ENCODE measurements at regions not wholly inside any gene's neighbourhood (a gene's known extent, or its start where the extent isn't known, plus 50 kb on each side); places are given as distances from the start of the nearest gene placed in this dataset.
A peak's percentile ranks its signal among the peaks of the same experiment; 100 is the strongest.
"Not testable (repeated sequence)": the region's sequence is repeated elsewhere in the genome, so short reads cannot be mapped to it uniquely, and the experiment has no call there.

DNA sequence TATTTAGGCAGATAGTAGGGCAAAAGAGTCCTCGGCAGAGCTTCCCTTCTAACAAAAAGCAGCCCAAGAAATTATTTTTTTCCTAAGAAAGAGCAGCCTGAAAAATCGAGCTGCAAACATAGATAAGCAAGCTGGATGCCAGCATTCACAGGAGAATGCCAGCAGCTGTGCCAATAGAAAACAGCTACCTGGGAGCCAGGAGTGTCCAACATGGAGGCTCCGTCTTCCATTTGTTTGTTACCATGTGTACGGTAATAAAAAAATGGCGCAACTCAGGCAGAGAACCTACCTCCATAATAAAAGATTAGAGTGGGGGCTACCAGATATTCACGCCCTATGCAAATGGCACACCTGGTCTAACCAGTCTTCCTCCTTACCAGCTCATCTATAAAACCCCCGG, 77.6 kb upstream of the IPO5 start:
- DNase-seq, result no peak

DNA sequence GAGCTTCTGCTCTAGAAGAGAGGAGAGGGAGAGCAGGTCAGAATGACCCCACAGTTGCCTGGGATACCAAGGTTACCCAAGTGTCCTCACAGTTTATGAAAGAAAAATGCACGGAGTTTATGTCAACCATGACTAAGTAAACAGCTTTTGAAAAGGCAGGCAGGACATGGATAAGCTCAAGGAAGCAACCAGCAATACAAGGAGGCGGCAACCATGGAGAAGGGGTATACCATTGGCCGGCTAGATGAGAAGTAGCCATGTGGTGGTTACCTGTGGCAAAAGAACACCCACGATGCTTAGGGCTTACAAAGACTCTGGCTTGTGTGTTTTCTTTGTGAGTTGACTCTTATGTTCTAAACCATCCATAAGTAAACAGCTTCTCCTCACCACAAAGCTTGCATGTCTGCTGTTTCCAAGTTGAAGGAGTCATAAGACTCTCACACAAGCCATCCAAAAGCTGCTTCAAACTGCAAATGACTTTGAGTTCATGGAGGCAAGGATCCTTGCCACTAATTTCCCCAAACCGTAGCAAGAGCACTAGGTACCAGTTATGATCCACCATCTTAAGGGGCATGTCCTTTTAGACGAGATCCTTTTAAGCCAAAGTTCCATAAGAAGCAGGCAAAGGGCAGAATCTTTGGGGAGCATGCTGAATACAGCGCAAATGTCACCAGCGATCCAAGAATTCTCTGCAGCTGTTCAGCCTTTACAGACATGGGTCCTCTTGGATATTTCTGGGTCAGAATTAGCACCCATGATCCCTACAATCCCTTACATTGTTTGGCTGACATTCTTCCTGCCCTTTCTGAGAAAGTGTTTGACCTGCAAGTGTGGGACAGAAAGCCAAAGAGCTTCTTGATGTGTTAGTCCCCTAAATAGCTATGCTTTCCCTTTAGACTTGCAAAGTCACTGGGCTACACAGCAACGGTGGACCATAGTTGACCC, 74.8 kb upstream of the IPO5 start:
- DNase-seq, result no peak

DNA sequence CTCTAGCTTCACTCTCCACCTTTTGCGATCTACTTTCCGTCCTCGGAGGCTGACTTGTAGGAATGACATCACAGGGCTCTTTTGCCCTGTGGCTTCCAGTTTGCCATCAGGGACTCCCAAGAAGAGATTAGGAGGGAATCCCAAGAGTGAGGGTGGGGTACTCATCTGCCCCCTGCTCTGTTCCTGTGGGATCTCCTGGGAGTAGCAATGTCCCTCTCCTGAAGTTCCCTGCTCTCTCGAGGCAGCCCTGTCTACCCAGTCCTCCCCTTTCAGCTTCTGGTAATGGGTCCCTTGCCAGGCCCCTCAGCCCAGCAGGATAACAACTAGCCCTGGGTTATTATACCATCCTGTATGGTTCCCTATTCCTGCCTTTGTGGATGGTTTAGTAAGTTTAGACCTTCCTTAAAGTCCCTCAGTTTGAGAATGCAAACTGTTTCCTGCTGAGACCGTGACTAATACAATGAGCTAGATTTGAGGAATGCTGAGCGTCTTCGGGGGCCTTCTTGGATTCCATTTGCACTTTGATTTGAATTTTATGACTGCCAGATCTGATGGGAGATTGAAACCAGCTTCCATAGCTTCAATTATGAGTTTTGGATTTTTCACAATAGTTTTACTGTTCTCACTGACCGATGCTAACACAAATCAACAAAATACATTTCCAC, 73.7 kb upstream of the IPO5 start:
- DNase-seq, result peak in 1 of 2 donors; percentile 18

GRCh38 chr13:97880311-97880675, 73.2 kb upstream of the IPO5 start:
- no peak for DNase-seq

DNA sequence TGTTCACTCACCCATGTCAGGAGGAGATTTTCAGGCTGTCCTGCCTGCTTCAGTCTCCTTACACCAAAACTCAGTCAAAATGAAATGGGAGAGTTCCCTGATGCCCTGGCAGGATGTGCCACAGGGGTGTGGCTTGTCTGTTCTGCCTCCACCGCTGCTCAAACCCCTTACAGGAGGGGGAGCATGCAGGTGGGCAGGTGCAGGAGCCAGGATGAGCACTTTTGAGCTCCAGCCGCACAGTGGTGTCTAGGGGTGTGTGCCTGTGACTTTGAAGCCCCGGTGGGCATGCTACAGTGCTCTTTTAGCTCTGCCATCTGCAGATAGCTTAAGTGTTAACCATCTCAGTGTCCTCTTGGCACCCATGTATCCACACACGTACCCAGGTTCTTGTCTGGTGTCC, 71.9 kb upstream of the IPO5 start:
- no peak for DNase-seq

DNA sequence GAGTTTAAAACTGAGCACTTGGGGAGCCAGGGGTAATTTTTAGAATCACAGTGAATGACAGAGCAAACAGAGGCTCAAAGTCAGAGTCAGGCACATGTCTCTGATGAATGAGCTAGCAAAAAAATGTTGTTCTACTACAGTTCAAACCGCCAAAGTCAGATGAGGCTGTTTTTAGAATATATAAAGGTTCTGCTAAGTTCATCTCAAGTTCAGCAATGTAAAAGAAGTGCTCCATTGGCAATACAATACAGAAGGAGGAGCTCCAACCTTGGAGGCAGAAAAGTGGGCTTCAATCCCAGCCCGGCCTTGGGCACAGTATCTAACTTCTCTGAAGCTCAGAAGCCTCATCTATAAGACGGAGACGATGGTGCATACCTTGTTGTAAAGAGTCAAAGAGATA, 70.1 kb upstream of the IPO5 start:
- DNase-seq, result no peak

GRCh38 chr13:97884707-97885468, 68.6 kb upstream of the IPO5 start:
- no peak for DNase-seq

DNA sequence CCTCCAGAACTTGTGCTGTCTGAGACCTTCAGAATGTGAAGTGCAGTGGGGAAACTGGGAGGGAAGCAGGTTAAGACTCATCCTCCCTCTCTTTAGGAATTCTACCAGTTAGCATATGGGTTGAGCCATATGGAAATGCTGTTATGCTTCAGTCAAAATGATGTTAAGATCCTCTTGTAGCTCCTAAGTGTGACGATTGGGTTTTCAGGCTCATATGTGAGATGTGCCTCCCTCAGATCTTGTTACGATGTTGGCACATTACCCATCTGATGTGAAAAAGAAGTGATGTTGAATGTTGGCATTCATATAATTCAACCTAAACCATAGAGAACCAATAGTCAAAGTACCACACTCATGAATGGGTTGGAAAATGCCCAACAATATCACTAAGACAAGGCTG, 67.8 kb upstream of the IPO5 start:
- no peak for DNase-seq

GRCh38 chr13:97889803-97890202, 63.7 kb upstream of the IPO5 start:
- no peak for DNase-seq

DNA sequence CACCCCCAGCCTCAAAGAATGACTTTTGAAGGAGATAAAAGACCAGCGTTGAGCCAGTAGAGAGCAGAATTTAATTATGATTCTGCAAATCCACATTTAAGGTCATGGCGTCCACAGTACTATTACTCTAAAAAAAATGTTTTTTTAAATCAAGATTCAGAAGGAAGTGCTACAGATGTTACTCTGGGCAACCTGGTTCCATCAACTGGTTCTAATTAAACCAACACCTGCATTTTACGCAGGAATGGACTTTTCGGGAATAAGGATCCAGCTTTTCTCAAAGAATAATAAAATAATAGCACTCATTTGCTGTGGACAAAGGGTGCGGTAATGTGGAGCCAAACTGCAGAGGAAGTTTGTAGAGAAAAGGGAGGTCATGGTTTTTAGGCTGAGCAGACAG, 62.9 kb upstream of the IPO5 start:
- DNase-seq, result no peak

DNA sequence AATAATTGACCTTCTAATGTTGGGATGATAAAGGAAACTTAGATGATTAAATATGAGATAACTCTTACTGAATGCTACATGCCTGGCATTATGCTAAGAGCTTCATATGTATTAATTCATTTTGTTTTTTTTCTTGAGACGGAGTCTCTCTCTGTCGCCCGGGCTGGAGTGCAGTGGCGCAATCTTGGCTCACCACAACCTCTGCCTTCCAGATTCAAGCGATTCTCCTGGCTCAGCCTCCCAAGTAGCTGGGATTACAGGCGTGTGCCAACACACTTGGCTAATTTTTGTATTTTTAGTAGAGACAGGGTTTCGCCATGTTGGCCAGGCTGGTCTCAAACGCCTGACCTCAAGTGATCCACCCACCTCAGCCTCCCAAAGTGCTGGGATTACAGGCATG, 61.5 kb upstream of the IPO5 start:
- DNase-seq, result not testable (repeated sequence)

- DNase-seq, result no peak
Observed at GRCh38 chr13:97892717-97893116, 60.8 kb upstream of the IPO5 start.

DNA sequence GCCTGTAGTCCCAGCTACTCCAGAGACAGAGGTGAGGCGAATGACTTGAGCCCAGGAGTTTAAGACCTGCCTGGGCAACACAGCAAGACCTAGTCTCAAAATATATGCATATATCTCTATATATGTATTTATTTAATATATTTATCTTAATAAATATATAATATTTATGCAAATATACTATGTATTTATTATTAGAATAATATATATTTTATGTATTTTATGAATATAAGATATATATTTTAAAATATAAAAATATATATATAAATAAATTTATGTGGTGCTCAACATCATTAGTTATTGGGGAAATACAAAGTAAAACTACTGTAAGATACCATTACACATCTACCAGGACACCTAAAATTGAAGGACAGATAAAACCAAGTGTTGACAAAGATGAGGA, 58.1 kb upstream of the IPO5 start:
- no peak for DNase-seq

DNA sequence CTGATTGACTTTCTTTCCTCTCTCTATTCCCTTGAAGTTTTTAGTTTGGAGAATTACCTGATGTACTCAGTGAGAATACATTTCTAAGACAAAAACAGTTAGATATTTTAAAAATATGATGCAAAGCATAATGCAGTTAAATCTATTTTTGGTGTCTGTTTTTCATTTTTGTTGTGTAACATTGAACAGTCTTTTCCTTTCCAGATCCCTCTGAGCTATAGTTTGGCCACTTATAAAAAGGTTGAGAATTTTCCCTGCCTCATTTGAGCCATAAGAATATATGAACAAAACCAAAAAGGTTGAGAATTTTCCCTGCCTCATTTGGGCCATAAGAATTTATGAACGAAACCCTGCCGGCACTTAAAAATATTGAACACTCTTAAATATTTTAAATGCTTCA, 57.0 kb upstream of the IPO5 start:
- DNase-seq, result no peak

DNA sequence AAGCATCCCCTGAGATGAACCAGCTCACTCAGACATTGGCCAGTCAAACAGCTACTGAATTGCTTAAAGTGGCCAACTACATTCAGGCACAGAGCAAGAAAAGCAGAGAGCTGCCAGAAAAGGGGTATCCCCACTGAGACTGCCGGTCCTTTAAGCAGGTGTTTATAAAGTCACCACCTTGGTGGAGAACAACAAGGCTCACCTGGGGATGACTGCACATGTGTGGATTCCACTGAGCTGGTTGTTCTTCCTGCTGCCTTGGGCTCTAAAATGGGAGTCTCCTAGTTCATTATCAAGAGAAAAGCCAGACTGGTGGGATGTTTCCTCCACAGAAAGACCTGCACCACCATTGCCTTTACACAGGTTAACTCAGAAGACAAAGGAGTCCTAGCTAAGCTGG, 51.8 kb upstream of the IPO5 start:
- no peak for DNase-seq

All from right lung (tissue), 2 donors.